Smooth muscle cell (in vitro differentiated cells): ENCODE measurements at regions not wholly inside any gene's neighbourhood (a gene's known extent, or its start where the extent isn't known, plus 50 kb on each side); places are given as distances from the start of the nearest gene placed in this dataset.

Experiments
- DNase-seq: peaks from one replicate; lab custom pipeline; 2025; ENCODE audit not compliant: unreplicated experiment; lab: John Stamatoyannopoulos, UW
- H2AFZ ChIP-seq: fragments of 200-600 bp; sonication (generic); 2 replicates; pipeline ENCODE4 v1.6.0; 2016; ENCODE audit warnings: antibody characterized with exemption, low read depth, mild to moderate bottlenecking
- H3F3A ChIP-seq: fragments of 200-600 bp; sonication (generic); 2 replicates; pipeline ENCODE4 v1.6.0; 2017; ENCODE audit warnings: antibody characterized with exemption, low read depth
- H3K27ac ChIP-seq: fragments of 200-600 bp; sonication (generic); 2 replicates; pipeline ENCODE4 v1.5.1; 2016; ENCODE audit warnings: low read depth, mild to moderate bottlenecking
- H3K27me3 ChIP-seq: fragments of 200-600 bp; sonication (generic); 2 replicates; pipeline ENCODE4 v1.6.1; 2016; ENCODE audit warnings: low read depth, mild to moderate bottlenecking
- H3K36me3 ChIP-seq: fragments of 200-600 bp; sonication (generic); 2 replicates; pipeline ENCODE4 v1.5.1; 2016; ENCODE audit warnings: low read depth
- H3K4me1 ChIP-seq: fragments of 200-600 bp; sonication (generic); 2 replicates; pipeline ENCODE4 v1.5.1; 2016; ENCODE audit warnings: low read depth
- H3K4me2 ChIP-seq: fragments of 200-600 bp; sonication (generic); 2 replicates; pipeline ENCODE4 v1.6.0; 2016; ENCODE audit warnings: mild to moderate bottlenecking
- H3K4me3 ChIP-seq: fragments of 200-600 bp; sonication (generic); 2 replicates; pipeline ENCODE4 v1.5.1; 2016; ENCODE audit warnings: mild to moderate bottlenecking
- H3K79me2 ChIP-seq: fragments of 200-600 bp; sonication (generic); 2 replicates; pipeline ENCODE4 v1.6.0; 2016; ENCODE audit warnings: low read depth, mild to moderate bottlenecking
- H3K9ac ChIP-seq: fragments of 200-600 bp; sonication (generic); 2 replicates; pipeline ENCODE4 v1.6.0; 2016; ENCODE audit warnings: low read depth
- H3K9me3 ChIP-seq: fragments of 200-600 bp; sonication (generic); replicated peaks from 2 replicates; pipeline ENCODE4 v1.5.1; 2016; ENCODE audit warnings: low read depth
- H4K20me1 ChIP-seq: fragments of 200-600 bp; sonication (generic); 2 replicates; pipeline ENCODE4 v1.6.0; 2016; ENCODE audit warnings: low read depth
- WGBS: methylation state at CpG from one replicate; pipeline ENCODE4 v1.1.7; 2016; ENCODE audit warnings: low lambda C conversion rate; 5-methylcytosine and 5-hydroxymethylcytosine counted together
- TF ChIP-seq, protein P1 (sequence below): fragments of 200-600 bp; sonication (generic); IDR thresholded peaks from 2 replicates; pipeline ENCODE4 v1.5.1; 2017; ENCODE audit warnings: borderline replicate concordance, mild to moderate bottlenecking, antibody characterized with exemption; ENCODE audit not compliant: insufficient read depth, poor library complexity, severe bottlenecking

DNA sequence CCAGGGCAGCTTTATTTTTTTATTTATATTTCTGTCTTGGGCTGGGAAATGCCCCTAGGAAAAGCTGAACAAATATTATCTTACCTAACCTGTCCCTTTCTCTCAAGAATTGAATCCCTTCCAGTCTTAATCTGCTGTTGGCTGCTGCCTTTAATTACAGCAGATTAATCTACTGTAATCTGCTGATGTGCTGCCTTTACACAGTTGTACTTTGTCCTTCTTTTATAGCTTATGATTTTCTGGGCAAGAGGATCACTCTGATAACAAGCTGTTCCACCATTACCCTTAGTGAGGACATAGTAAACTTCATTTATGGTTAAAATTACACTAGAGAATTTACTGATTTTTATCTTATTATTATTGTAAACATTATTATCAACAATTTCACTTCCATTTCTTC, 234.5 kb upstream of the MAN1A1 start:
- no peaks in the 10 kb centered on the region for H3K36me3 ChIP-seq
- no peak overlapping the region for H3K27ac ChIP-seq
- H3K4me3 ChIP-seq = no peak overlapping the region
- H3K4me1 ChIP-seq = no peaks in the 10 kb centered on the region
- DNase-seq = no peak
- H4K20me1 ChIP-seq = no peaks in the 10 kb centered on the region
- TF ChIP-seq, protein P1, sequence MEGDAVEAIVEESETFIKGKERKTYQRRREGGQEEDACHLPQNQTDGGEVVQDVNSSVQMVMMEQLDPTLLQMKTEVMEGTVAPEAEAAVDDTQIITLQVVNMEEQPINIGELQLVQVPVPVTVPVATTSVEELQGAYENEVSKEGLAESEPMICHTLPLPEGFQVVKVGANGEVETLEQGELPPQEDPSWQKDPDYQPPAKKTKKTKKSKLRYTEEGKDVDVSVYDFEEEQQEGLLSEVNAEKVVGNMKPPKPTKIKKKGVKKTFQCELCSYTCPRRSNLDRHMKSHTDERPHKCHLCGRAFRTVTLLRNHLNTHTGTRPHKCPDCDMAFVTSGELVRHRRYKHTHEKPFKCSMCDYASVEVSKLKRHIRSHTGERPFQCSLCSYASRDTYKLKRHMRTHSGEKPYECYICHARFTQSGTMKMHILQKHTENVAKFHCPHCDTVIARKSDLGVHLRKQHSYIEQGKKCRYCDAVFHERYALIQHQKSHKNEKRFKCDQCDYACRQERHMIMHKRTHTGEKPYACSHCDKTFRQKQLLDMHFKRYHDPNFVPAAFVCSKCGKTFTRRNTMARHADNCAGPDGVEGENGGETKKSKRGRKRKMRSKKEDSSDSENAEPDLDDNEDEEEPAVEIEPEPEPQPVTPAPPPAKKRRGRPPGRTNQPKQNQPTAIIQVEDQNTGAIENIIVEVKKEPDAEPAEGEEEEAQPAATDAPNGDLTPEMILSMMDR = no peak
- no peaks in the 10 kb centered on the region for H3F3A ChIP-seq
- no peaks in the 10 kb centered on the region for H3K9me3 ChIP-seq
- no peak overlapping the region for H2AFZ ChIP-seq
- H3K4me2 ChIP-seq = no peak overlapping the region
- H3K9ac ChIP-seq = no peak overlapping the region
- no peaks in the 10 kb centered on the region for H3K27me3 ChIP-seq
- no peaks in the 10 kb centered on the region for H3K79me2 ChIP-seq

DNA sequence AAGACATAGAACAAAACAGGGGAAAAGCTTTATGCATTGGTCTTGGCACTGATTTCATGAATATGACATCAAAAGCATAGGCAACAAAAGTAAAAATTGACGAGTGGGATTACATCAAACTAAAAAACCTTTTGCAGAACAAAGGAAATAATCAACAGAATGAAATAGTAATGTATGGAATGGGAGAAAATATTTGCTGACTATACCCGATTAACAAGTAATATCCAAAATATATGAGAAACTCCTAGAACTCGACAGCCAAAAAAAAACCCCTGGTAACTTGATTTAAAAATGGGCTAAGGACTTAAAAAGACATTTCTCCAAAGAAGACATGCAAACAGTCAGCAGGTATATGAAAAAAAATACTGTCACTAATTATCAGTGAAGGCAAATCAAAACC, 231.7 kb upstream of the MAN1A1 start:
- H3K36me3 ChIP-seq = peaks cover 3% of the 10 kb centered on the region
- no peak overlapping the region for H3K4me2 ChIP-seq
- H3K27me3 ChIP-seq = no peaks in the 10 kb centered on the region
- H3K9ac ChIP-seq = no peak overlapping the region
- H3F3A ChIP-seq = no peaks in the 10 kb centered on the region
- H2AFZ ChIP-seq = no peak overlapping the region
- no peaks in the 10 kb centered on the region for H3K4me1 ChIP-seq
- no peak overlapping the region for H3K27ac ChIP-seq
- no peak for DNase-seq
- TF ChIP-seq, protein P1 = no peak
- no peaks in the 10 kb centered on the region for H3K79me2 ChIP-seq
- no peak overlapping the region for H3K4me3 ChIP-seq
- 96% methylated on average over 3 of the region's 3 CpGs for WGBS
- H4K20me1 ChIP-seq = no peaks in the 10 kb centered on the region
- peaks cover 4% of the 10 kb centered on the region for H3K9me3 ChIP-seq

DNA sequence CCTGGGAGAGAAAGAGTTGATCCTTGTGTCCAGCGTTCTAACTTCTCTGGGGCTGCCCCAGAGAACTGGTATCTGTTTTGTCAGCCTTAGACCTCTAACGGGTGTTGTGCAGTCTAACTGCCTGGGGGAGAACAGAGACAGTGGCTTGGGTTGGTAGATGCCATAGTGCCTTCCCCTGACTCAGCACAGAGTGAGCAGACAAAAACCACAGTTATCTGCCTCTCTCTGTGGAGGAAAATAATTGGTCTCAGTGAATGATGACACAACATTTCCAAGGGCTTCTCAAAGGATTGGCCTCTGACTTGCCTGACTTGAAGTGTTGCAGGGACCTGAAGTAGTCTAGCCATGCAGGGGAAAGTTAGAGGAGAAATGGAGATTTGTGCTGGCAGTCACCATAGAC, 226.2 kb upstream of the MAN1A1 start:
- Histone ChIP-seq H3K79me2 (no peaks in the 10 kb centered on the region), H3K27me3 (no peaks in the 10 kb centered on the region), H3K36me3 (peaks cover 3% of the 10 kb centered on the region), H3K4me3 (no peak overlapping the region), H3K9ac (no peak overlapping the region), H3K4me1 (no peaks in the 10 kb centered on the region), H4K20me1 (no peaks in the 10 kb centered on the region), H3K4me2 (no peak overlapping the region), H3K27ac (peak overlapping the region; percentile 57), H2AFZ (no peak overlapping the region), H3F3A (no peaks in the 10 kb centered on the region), H3K9me3 (peaks cover 4% of the 10 kb centered on the region)
- WGBS = 50% methylated on average over 2 of the region's 2 CpGs
- no peak for DNase-seq
- TF ChIP-seq, protein P1 = no peak

DNA sequence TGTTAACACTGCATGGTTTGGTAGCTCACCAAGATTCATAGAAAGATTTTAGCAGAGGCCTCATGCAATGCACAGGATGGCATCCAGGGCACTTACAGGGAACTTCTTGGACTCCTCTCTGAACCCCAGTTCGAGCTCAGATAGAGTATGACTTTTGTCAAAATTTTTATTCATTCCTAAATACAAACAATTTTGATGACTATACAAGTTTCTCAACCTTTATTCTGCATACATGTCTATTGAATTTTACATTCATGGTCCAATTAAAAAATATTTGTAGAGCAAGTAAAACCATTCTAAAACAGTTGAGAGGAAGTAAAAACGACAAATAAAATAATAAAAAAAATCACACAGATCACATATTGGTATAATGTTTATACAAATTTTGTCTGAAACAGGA, 219.0 kb upstream of the MAN1A1 start:
- H3K9ac ChIP-seq = no peak overlapping the region
- H3K79me2 ChIP-seq = no peaks in the 10 kb centered on the region
- TF ChIP-seq, protein P1 = no peak
- 86% methylated on average over 2 of the region's 2 CpGs for WGBS
- no peaks in the 10 kb centered on the region for H3K27me3 ChIP-seq
- no peak overlapping the region for H3K27ac ChIP-seq
- H3K4me2 ChIP-seq = no peak overlapping the region
- no peaks in the 10 kb centered on the region for H3K4me1 ChIP-seq
- no peaks in the 10 kb centered on the region for H3K36me3 ChIP-seq
- H3F3A ChIP-seq = no peaks in the 10 kb centered on the region
- DNase-seq = no peak
- H2AFZ ChIP-seq = no peak overlapping the region
- H3K4me3 ChIP-seq = no peak overlapping the region
- no peaks in the 10 kb centered on the region for H3K9me3 ChIP-seq
- H4K20me1 ChIP-seq = no peaks in the 10 kb centered on the region
